IPS-NIHi11 (cell line): ENCODE measurements at regions not wholly inside any gene's neighbourhood (a gene's known extent, or its start where the extent isn't known, plus 50 kb on each side); places are given as distances from the start of the nearest gene placed in this dataset.
A peak's percentile ranks its signal among the peaks of the same experiment; 100 is the strongest.

Experiments
- DNase-seq: peaks from one replicate; pipeline ENCODE4 v3.0.0; 2012; ENCODE audit warnings: mixed read lengths, low spot score

GRCh38 chr12:24603371-24603770 lies 345.5 kb downstream of the BCAT1 start:
- no peak for DNase-seq

GRCh38 chr12:24600996-24601395 lies 347.9 kb downstream of the BCAT1 start:
- DNase-seq, result no peak

GRCh38 chr12:24600551-24600950 lies 348.4 kb downstream of the BCAT1 start:
- no peak for DNase-seq

GRCh38 chr12:24599736-24600135 lies 349.2 kb downstream of the BCAT1 start:
- DNase-seq, result no peak

- DNase-seq, result no peak
Measured at GRCh38 chr12:24597580-24597979, 351.3 kb downstream of the BCAT1 start.

- peak; percentile 47 for DNase-seq
Measured at GRCh38 chr12:24596768-24597388, 352.0 kb downstream of the BCAT1 start.

- DNase-seq, result no peak
Measured at GRCh38 chr12:24595652-24596235, 353.2 kb downstream of the BCAT1 start.

GRCh38 chr12:24591715-24592440 lies 357.0 kb downstream of the BCAT1 start:
- no peak for DNase-seq

- DNase-seq, result no peak
Measured at GRCh38 chr12:24591079-24591626, 357.7 kb downstream of the BCAT1 start.

GRCh38 chr12:24586293-24586692 lies 362.6 kb downstream of the BCAT1 start:
- no peak for DNase-seq

- DNase-seq, result no peak
Measured at GRCh38 chr12:24584032-24584675, 364.7 kb downstream of the BCAT1 start.

GRCh38 chr12:24582954-24583601 lies 365.8 kb downstream of the BCAT1 start:
- DNase-seq, result no peak

GRCh38 chr12:24574538-24574937 lies 374.4 kb downstream of the BCAT1 start:
- no peak for DNase-seq

- no peak for DNase-seq
Measured at GRCh38 chr12:24573621-24574020, 375.3 kb downstream of the BCAT1 start.

- no peak for DNase-seq
Measured at GRCh38 chr12:24565300-24565699, 383.6 kb downstream of the BCAT1 start.

- peak; percentile 55 for DNase-seq
Measured at GRCh38 chr12:24562771-24563431, 386.0 kb downstream of the BCAT1 start.

GRCh38 chr12:24561882-24562770 lies 386.8 kb downstream of the BCAT1 start:
- peak; percentile 84 for DNase-seq

GRCh38 chr12:24561411-24561871 lies 387.5 kb downstream of the BCAT1 start:
- DNase-seq, result peak; percentile 39

- peak; percentile 10 for DNase-seq
Measured at GRCh38 chr12:24560831-24561271, 388.1 kb downstream of the BCAT1 start.

GRCh38 chr12:24560192-24560775 lies 388.6 kb downstream of the BCAT1 start:
- DNase-seq, result no peak
